OCI-LY1 (cell line): ENCODE measurements at regions not wholly inside any gene's neighbourhood (a gene's known extent, or its start where the extent isn't known, plus 50 kb on each side); places are given as distances from the start of the nearest gene placed in this dataset.

ENCODE experiments used
- EZH2 ChIP-seq: fragments of 200-600 bp; sonication (generic), shearing (Covaris generic); IDR thresholded peaks from 2 replicates; pipeline ENCODE4 v1.8.0; 2017; ENCODE audit warnings: borderline replicate concordance, mixed run types, mild to moderate bottlenecking, antibody characterized with exemption, low read length, moderate library complexity, mixed read lengths
- TF ChIP-seq, protein P1 (sequence below): fragments of 200-600 bp; sonication (generic), shearing (Covaris generic); IDR thresholded peaks from 2 replicates; pipeline ENCODE4 v1.5.1; 2017; ENCODE audit warnings: mild to moderate bottlenecking, antibody characterized with exemption, low read length, moderate library complexity, mixed read lengths

DNA sequence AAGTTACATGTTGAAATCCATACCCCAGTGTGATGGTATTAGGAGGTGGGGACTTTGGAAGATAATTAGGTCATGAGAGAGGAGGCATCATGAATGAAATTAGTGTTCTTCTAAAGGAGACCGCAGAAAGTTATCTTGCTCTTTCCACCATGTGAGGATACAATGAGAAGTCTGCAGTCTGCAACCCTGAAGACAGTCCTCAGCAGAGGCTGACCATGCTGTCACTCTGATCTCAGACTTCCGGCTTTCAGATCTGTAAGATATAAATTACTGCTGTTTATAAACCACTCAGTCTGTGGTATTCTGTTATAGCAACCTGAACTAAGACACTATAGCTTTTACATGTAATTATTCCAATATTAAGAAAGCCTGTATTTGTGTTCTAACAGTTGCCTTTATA, 116.7 kb upstream of the CES5A start:
- TF ChIP-seq, protein P1, sequence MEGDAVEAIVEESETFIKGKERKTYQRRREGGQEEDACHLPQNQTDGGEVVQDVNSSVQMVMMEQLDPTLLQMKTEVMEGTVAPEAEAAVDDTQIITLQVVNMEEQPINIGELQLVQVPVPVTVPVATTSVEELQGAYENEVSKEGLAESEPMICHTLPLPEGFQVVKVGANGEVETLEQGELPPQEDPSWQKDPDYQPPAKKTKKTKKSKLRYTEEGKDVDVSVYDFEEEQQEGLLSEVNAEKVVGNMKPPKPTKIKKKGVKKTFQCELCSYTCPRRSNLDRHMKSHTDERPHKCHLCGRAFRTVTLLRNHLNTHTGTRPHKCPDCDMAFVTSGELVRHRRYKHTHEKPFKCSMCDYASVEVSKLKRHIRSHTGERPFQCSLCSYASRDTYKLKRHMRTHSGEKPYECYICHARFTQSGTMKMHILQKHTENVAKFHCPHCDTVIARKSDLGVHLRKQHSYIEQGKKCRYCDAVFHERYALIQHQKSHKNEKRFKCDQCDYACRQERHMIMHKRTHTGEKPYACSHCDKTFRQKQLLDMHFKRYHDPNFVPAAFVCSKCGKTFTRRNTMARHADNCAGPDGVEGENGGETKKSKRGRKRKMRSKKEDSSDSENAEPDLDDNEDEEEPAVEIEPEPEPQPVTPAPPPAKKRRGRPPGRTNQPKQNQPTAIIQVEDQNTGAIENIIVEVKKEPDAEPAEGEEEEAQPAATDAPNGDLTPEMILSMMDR = no peak
- TF ChIP-seq EZH2 = no peak
